H9 (cell line): ENCODE measurements at regions not wholly inside any gene's neighbourhood (a gene's known extent, or its start where the extent isn't known, plus 50 kb on each side); places are given as distances from the start of the nearest gene placed in this dataset.

Experiments used
- DNase-seq: peaks from one replicate; pipeline ENCODE4 v3.0.0-alpha.2; 2017
- H2AFZ ChIP-seq: one replicate; pipeline ENCODE4 v1.6.1; 2013; ENCODE audit warnings: mild to moderate bottlenecking, low read length, control low read depth, moderate library complexity
- H2AK5ac ChIP-seq: 2 replicates; pipeline ENCODE4 v1.6.1; 2013; ENCODE audit warnings: low read length, control low read depth, mixed read lengths; ENCODE audit not compliant: insufficient read length
- H2BK120ac ChIP-seq: one replicate; pipeline ENCODE4 v1.6.1; 2013; ENCODE audit warnings: low read depth, mild to moderate bottlenecking, low read length, control low read depth, inconsistent platforms; ENCODE audit not compliant: poor library complexity, severe bottlenecking
- H2BK12ac ChIP-seq: 2 replicates; pipeline ENCODE4 v1.6.1; 2013; ENCODE audit warnings: low read length, control low read depth, mixed read lengths, low read depth; ENCODE audit not compliant: insufficient read length
- H2BK15ac ChIP-seq: 2 replicates; pipeline ENCODE4 v1.6.1; 2013; ENCODE audit warnings: low read depth, low read length, control low read depth
- H2BK20ac ChIP-seq: one replicate; pipeline ENCODE4 v1.6.1; 2013; ENCODE audit warnings: low read depth, mild to moderate bottlenecking, low read length, control low read depth, inconsistent platforms; ENCODE audit not compliant: poor library complexity, severe bottlenecking
- H2BK5ac ChIP-seq: 2 replicates; pipeline ENCODE4 v1.6.1; 2013; ENCODE audit warnings: low read length, control low read depth, mixed read lengths; ENCODE audit not compliant: insufficient read length
- H3K14ac ChIP-seq: 2 replicates; pipeline ENCODE4 v1.6.1; 2013; ENCODE audit warnings: low read length, control low read depth; ENCODE audit not compliant: insufficient read depth
- H3K18ac ChIP-seq: 2 replicates; pipeline ENCODE4 v1.6.1; 2013; ENCODE audit warnings: low read depth, mild to moderate bottlenecking, mixed read lengths, low read length, control low read depth; ENCODE audit not compliant: insufficient read length
- H3K23ac ChIP-seq: 2 replicates; pipeline ENCODE4 v1.6.1; 2013; ENCODE audit warnings: low read length, control low read depth, mixed read lengths, low read depth; ENCODE audit not compliant: insufficient read length
- H3K23me2 ChIP-seq: 2 replicates; pipeline ENCODE4 v1.6.1; 2013; ENCODE audit warnings: low read depth, mild to moderate bottlenecking, mixed read lengths, low read length, control low read depth; ENCODE audit not compliant: insufficient read length, poor library complexity, severe bottlenecking
- H3K27ac ChIP-seq: 2 replicates; pipeline ENCODE4 v1.5.1; 2013; ENCODE audit warnings: low read length, control low read depth, mixed read lengths, low read depth; ENCODE audit not compliant: insufficient read length
- H3K27me3 ChIP-seq: 2 replicates; pipeline ENCODE4 v1.6.1; 2013; ENCODE audit warnings: low read length, control low read depth, inconsistent platforms; ENCODE audit not compliant: insufficient read depth
- H3K4ac ChIP-seq: 2 replicates; pipeline ENCODE4 v1.6.1; 2013; ENCODE audit warnings: low read depth, mild to moderate bottlenecking, control low read depth, inconsistent platforms, low read length, moderate library complexity
- H3K4me1 ChIP-seq: 2 replicates; pipeline ENCODE4 v1.6.1; 2013; ENCODE audit warnings: low read length, control low read depth, inconsistent platforms; ENCODE audit not compliant: insufficient read depth
- H3K4me2 ChIP-seq: 2 replicates; pipeline ENCODE4 v1.6.1; 2013; ENCODE audit warnings: low read length, control low read depth, mixed read lengths; ENCODE audit not compliant: insufficient read length, insufficient read depth
- H3K56ac ChIP-seq: 2 replicates; pipeline ENCODE4 v1.6.1; 2013; ENCODE audit warnings: low read depth, mild to moderate bottlenecking, mixed read lengths, low read length, control low read depth; ENCODE audit not compliant: insufficient read length
- H3K79me1 ChIP-seq: 2 replicates; pipeline ENCODE4 v1.6.1; 2013; ENCODE audit warnings: low read depth, mild to moderate bottlenecking, moderate library complexity, low read length, control low read depth, inconsistent platforms; ENCODE audit not compliant: insufficient read depth, poor library complexity, severe bottlenecking
- H3K79me2 ChIP-seq: 2 replicates; pipeline ENCODE4 v1.6.1; 2013; ENCODE audit warnings: low read length, control low read depth, inconsistent platforms; ENCODE audit not compliant: insufficient read depth
- H3K9ac ChIP-seq: 2 replicates; pipeline ENCODE4 v1.6.1; 2013; ENCODE audit warnings: low read length, control low read depth, mixed read lengths; ENCODE audit not compliant: insufficient read length; ENCODE audit errors: extremely low read depth
- H3K9me3 ChIP-seq: one replicate; pipeline ENCODE4 v1.6.1; 2013; ENCODE audit warnings: low read depth, low read length, inconsistent platforms; ENCODE audit not compliant: control insufficient read depth
- H3T11ph ChIP-seq: one replicate; pipeline ENCODE4 v1.6.1; 2013; ENCODE audit warnings: mild to moderate bottlenecking, low read length, control low read depth, inconsistent platforms
- H4K20me1 ChIP-seq: one replicate; pipeline ENCODE4 v1.6.1; 2013; ENCODE audit not compliant: control insufficient read depth, insufficient read length, insufficient read depth
- H4K5ac ChIP-seq: 2 replicates; pipeline ENCODE4 v1.6.1; 2013; ENCODE audit warnings: low read depth, mild to moderate bottlenecking, mixed read lengths, low read length, control low read depth; ENCODE audit not compliant: insufficient read length
- H4K8ac ChIP-seq: replicated peaks from 2 replicates; pipeline ENCODE4 v1.6.1; 2013; ENCODE audit warnings: low read length, control low read depth, mixed read lengths, low read depth; ENCODE audit not compliant: insufficient read length
- H4K91ac ChIP-seq: 2 replicates; pipeline ENCODE4 v1.6.1; 2013; ENCODE audit warnings: low read depth, mild to moderate bottlenecking, moderate library complexity, mixed read lengths, low read length, control low read depth; ENCODE audit not compliant: insufficient read length
- H3K27ac Mint-ChIP-seq, 3 experiments: 2 replicates in 2 of 3; 3 replicates in 1 of 3; pipeline ENCODE4 v1.8.0; 2020 to 2021; ENCODE audit warnings: mixed read lengths in 3 of 3, mild to moderate bottlenecking in 1 of 3, moderate library complexity in 1 of 3
- H3K27me3 Mint-ChIP-seq: 2 replicates; pipeline ENCODE4 v1.8.0; 2021; ENCODE audit warnings: low read depth, mild to moderate bottlenecking, moderate library complexity, mixed read lengths
- H3K36me3 Mint-ChIP-seq, 3 experiments: 2 replicates in 2 of 3; 3 replicates in 1 of 3; pipeline ENCODE4 v1.8.0; 2020 to 2021; ENCODE audit warnings: low read depth in 3 of 3, mixed read lengths in 3 of 3; ENCODE audit not compliant: insufficient read depth in 1 of 3
- H3K4me1 Mint-ChIP-seq, 2 experiments: 2 replicates each; pipeline ENCODE4 v1.8.0; 2020; ENCODE audit warnings: mixed read lengths in 2 of 2
- H3K4me3 Mint-ChIP-seq, 2 experiments: 2 replicates in 1 of 2; 3 replicates in 1 of 2; pipeline ENCODE4 v1.8.0; 2020 to 2021; ENCODE audit warnings: mild to moderate bottlenecking in 2 of 2, mixed read lengths in 2 of 2, moderate library complexity in 1 of 2
- H3K9me3 Mint-ChIP-seq, 2 experiments: 2 replicates in 1 of 2; 3 replicates in 1 of 2; pipeline ENCODE4 v1.8.0; 2020; ENCODE audit warnings: mild to moderate bottlenecking in 2 of 2, mixed read lengths in 2 of 2, moderate library complexity in 1 of 2
- CTCF ChIP-seq: fragments of 200-600 bp; sonication (generic); conservative IDR thresholded peaks from 3 replicates; pipeline ENCODE4 v1.8.0; 2021; ENCODE audit warnings: antibody characterized with exemption, mild to moderate bottlenecking
- WGBS: extraction: QIAGEN DNeasy Blood & Tissue Kit; methylation state at CpG from one replicate; pipeline ENCODE4 v1.1.7; 2013; ENCODE audit warnings: missing lambda C conversion rate, low lambda C conversion rate, mixed read lengths; ENCODE audit not compliant: insufficient read length; ENCODE audit errors: extremely low coverage; 5-methylcytosine and 5-hydroxymethylcytosine counted together

GRCh38 chr16:86424398-86424797, 85.9 kb upstream of the FOXF1 start:
- WGBS: no CpG with 5 or more reads among the region's 10 CpGs
- peaks cover 9% of the 10 kb centered on the region; the same call in 1 of the 2 replicates for H3K27me3 Mint-ChIP-seq
- no peak for DNase-seq

More at GRCh38 chr16:86424398-86424797, 85.9 kb upstream of the FOXF1 start:
- H3K14ac ChIP-seq: no peak overlapping the region
- H2BK15ac ChIP-seq: no peak overlapping the region
- Mint-ChIP-seq H3K4me1 (peaks cover 17 to 18% of the 10 kb centered on the region in 2 experiments), H3K4me3 (no peak overlapping the region), H3K9me3 (no peaks in the 10 kb centered on the region; a peak in 2 of 5 replicates), H3K36me3 (no peaks in the 10 kb centered on the region), H3K27ac (no peak overlapping the region; a peak in 1 of 7 replicates)
- H3K4me1 ChIP-seq: no peaks in the 10 kb centered on the region
- no peak overlapping the region for H3K4ac ChIP-seq
- no peak overlapping the region for H3K9ac ChIP-seq
- H3K23ac ChIP-seq: no peak overlapping the region
- no peak overlapping the region for H3T11ph ChIP-seq
- no peak overlapping the region for H4K5ac ChIP-seq
- H4K91ac ChIP-seq: no peak overlapping the region
- no peaks in the 10 kb centered on the region for H4K20me1 ChIP-seq
- H3K9me3 ChIP-seq: no peaks in the 10 kb centered on the region
- no peaks in the 10 kb centered on the region for H3K79me1 ChIP-seq
- H2BK20ac ChIP-seq: no peak overlapping the region
- no peak overlapping the region for H3K56ac ChIP-seq
- no peak overlapping the region for H2BK12ac ChIP-seq
- no peak overlapping the region for H3K4me2 ChIP-seq
- no peak overlapping the region for H2AFZ ChIP-seq
- no peak overlapping the region for H4K8ac ChIP-seq
- H3K18ac ChIP-seq: no peak overlapping the region
- H3K27ac ChIP-seq: no peak overlapping the region
- H3K23me2 ChIP-seq: no peaks in the 10 kb centered on the region
- no peak overlapping the region for H2BK120ac ChIP-seq
- H2AK5ac ChIP-seq: no peak overlapping the region
- no peak for TF ChIP-seq CTCF
- no peaks in the 10 kb centered on the region for H3K79me2 ChIP-seq
- no peaks in the 10 kb centered on the region for H3K27me3 ChIP-seq
- no peak overlapping the region for H2BK5ac ChIP-seq
